ENCODE measurements at regions not wholly inside any gene's neighbourhood (a gene's known extent, or its start where the extent isn't known, plus 50 kb on each side); places are given as distances from the start of the nearest gene placed in this dataset.
"Not testable (repeated sequence)": the region's sequence is repeated elsewhere in the genome, so short reads cannot be mapped to it uniquely, and the experiment has no call there.

- DNase-seq (ENCODE audit: low read depth): no peak
- Histone ChIP-seq H3K4me3 (ENCODE audit: low read depth, low read length) (no peak overlapping the region), H3K36me3 (ENCODE audit: control insufficient read depth, insufficient read depth, low read length) (no peaks in the 10 kb centered on the region), H3K27me3 (ENCODE audit: control insufficient read depth, insufficient read depth, low read length) (no peaks in the 10 kb centered on the region)
- no peak for TF ChIP-seq CTCF (IDR thresholded peaks at IDR 0.05; ENCODE audit: insufficient read depth, low read length, poor library complexity, severe bottlenecking)
These were observed 589.5 kb downstream of the CENPC start for GRCh38 chr4:66955784-66956183.

- DNase-seq (ENCODE audit: low read depth): no peak
- TF ChIP-seq CTCF (IDR thresholded peaks at IDR 0.05; ENCODE audit: insufficient read depth, low read length, poor library complexity, severe bottlenecking): no peak
- H3K36me3 ChIP-seq (ENCODE audit: control insufficient read depth, insufficient read depth, low read length): no peaks in the 10 kb centered on the region
- H3K4me3 ChIP-seq (ENCODE audit: low read depth, low read length): no peak overlapping the region
- no peaks in the 10 kb centered on the region for H3K27me3 ChIP-seq (ENCODE audit: control insufficient read depth, insufficient read depth, low read length)
These were observed 595.9 kb downstream of the CENPC start for GRCh38 chr4:66949419-66949818.

- no peak for TF ChIP-seq CTCF (IDR thresholded peaks at IDR 0.05; ENCODE audit: insufficient read depth, low read length, poor library complexity, severe bottlenecking)
- DNase-seq (ENCODE audit: low read depth): no peak
- H3K27me3 ChIP-seq (ENCODE audit: control insufficient read depth, insufficient read depth, low read length): no peaks in the 10 kb centered on the region
- no peak overlapping the region for H3K4me3 ChIP-seq (ENCODE audit: low read depth, low read length)
- no peaks in the 10 kb centered on the region for H3K36me3 ChIP-seq (ENCODE audit: control insufficient read depth, insufficient read depth, low read length)
These were observed 598.5 kb downstream of the CENPC start for GRCh38 chr4:66946761-66947160.

GRCh38 chr4:66943112-66943511 is 602.2 kb downstream of the CENPC start:
- TF ChIP-seq CTCF (IDR thresholded peaks at IDR 0.05; ENCODE audit: insufficient read depth, low read length, poor library complexity, severe bottlenecking): no peak
- H3K4me3 ChIP-seq (ENCODE audit: low read depth, low read length): no peak overlapping the region
- no peaks in the 10 kb centered on the region for H3K36me3 ChIP-seq (ENCODE audit: control insufficient read depth, insufficient read depth, low read length)
- DNase-seq (ENCODE audit: low read depth): no peak
- H3K27me3 ChIP-seq (ENCODE audit: control insufficient read depth, insufficient read depth, low read length): no peaks in the 10 kb centered on the region

GRCh38 chr4:66931981-66932380 is 613.3 kb downstream of the CENPC start:
- H3K4me3 ChIP-seq (ENCODE audit: low read depth, low read length): not testable (repeated sequence)

GRCh38 chr4:66930206-66930605 is 615.1 kb downstream of the CENPC start:
- no peak for DNase-seq (ENCODE audit: low read depth)
- Histone ChIP-seq H3K4me3 (ENCODE audit: low read depth, low read length) (no peak overlapping the region), H3K36me3 (ENCODE audit: control insufficient read depth, insufficient read depth, low read length) (no peaks in the 10 kb centered on the region), H3K27me3 (ENCODE audit: control insufficient read depth, insufficient read depth, low read length) (no peaks in the 10 kb centered on the region)
- TF ChIP-seq CTCF (IDR thresholded peaks at IDR 0.05; ENCODE audit: insufficient read depth, low read length, poor library complexity, severe bottlenecking): no peak

More at GRCh38 chr4:66931981-66932380, 613.3 kb downstream of the CENPC start:
- DNase-seq (ENCODE audit: low read depth); H3K36me3 ChIP-seq (ENCODE audit: control insufficient read depth, insufficient read depth, low read length); H3K27me3 ChIP-seq (ENCODE audit: control insufficient read depth, insufficient read depth, low read length): not testable (repeated sequence)
